ENCODE measurements at regions not wholly inside any gene's neighbourhood (a gene's known extent, or its start where the extent isn't known, plus 50 kb on each side); places are given as distances from the start of the nearest gene placed in this dataset.

GRCh38 chr5:90214991-90215390 lies 194.6 kb downstream of the CETN3 start:
- TF ChIP-seq CTCF (conservative IDR thresholded peaks at IDR 0.05; ENCODE audit: low read length) (no peak), EZH2phosphoT487 (IDR thresholded peaks at IDR 0.05; ENCODE audit: borderline replicate concordance, low read depth, low read length) (no peak)

All from OCI-LY7 (cell line).